ENCODE measurements at regions not wholly inside any gene's neighbourhood (a gene's known extent, or its start where the extent isn't known, plus 50 kb on each side); places are given as distances from the start of the nearest gene placed in this dataset.

DNA sequence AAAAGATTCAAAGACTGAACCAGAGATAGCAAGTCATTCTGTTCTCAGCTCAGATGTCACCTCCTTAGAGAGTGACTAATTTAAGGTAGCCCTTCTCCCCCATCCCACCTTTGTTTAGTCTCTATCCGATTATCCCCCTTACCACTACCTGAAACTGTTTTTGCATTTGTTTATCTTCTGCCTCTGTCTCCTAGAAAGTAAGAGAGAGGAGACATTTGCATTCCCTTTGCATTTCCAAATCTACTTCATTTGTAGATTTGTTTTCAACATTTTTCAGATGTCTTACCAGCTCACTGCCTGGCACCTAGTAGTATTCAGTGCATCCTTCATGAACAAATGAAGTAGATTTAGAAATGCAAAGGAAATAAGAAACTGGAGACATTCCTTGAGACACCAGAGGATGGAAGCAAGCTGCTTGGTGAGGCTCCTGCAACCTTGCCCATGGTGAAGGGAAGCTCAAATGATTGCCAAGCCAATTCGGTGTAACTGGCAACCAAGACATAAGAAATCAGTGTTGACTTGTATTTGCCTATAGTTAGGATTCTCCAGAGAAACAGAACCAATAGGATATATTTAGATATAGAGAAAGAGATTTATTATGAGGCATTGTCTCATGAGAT is 385.7 kb downstream of the STK39 start:
- H3K9ac ChIP-seq (ENCODE audit: low read length): no peak overlapping the region
- DNase-seq (ENCODE audit: low read depth): no peak
- peaks cover 9% of the 10 kb centered on the region for H3K27me3 ChIP-seq (replicated peaks; ENCODE audit: control insufficient read depth, insufficient read depth, low read length)
- H3K36me3 ChIP-seq (ENCODE audit: control insufficient read depth, insufficient read depth, low read length, severe bottlenecking): no peaks in the 10 kb centered on the region
- H3K4me1 ChIP-seq (ENCODE audit: control insufficient read depth, insufficient read depth, low read length): no peaks in the 10 kb centered on the region
- no peaks in the 10 kb centered on the region for H3K9me3 ChIP-seq (ENCODE audit: control insufficient read depth, low read length)
- H3K4me3 ChIP-seq (ENCODE audit: low read length): no peak overlapping the region

DNA sequence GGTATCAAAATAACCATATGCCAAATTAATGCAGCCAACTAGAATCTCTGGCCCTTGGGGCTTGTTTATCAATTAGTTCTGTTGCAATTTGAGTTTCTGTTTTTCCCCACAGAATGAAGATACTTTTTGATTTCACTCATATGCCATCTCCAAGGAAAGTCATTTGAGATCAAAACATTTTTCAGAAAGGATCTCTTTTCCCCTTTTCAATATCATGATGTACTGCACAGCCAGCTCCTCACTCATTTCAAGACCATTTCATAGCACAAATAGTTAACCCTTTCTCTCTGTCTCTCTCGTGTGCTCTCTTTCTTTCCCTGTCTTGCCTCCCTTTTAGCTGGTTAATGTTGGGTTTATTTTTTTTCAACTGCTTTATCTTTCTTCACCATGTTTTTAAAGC is 387.3 kb downstream of the STK39 start:
- no peak for DNase-seq (ENCODE audit: low read depth)
- H3K4me3 ChIP-seq (ENCODE audit: low read length): no peak overlapping the region
- no peaks in the 10 kb centered on the region for H3K9me3 ChIP-seq (ENCODE audit: control insufficient read depth, low read length)
- H3K27me3 ChIP-seq (replicated peaks; ENCODE audit: control insufficient read depth, insufficient read depth, low read length): peaks cover 9% of the 10 kb centered on the region
- H3K36me3 ChIP-seq (ENCODE audit: control insufficient read depth, insufficient read depth, low read length, severe bottlenecking): no peaks in the 10 kb centered on the region
- no peak overlapping the region for H3K9ac ChIP-seq (ENCODE audit: low read length)
- no peaks in the 10 kb centered on the region for H3K4me1 ChIP-seq (ENCODE audit: control insufficient read depth, insufficient read depth, low read length)

DNA sequence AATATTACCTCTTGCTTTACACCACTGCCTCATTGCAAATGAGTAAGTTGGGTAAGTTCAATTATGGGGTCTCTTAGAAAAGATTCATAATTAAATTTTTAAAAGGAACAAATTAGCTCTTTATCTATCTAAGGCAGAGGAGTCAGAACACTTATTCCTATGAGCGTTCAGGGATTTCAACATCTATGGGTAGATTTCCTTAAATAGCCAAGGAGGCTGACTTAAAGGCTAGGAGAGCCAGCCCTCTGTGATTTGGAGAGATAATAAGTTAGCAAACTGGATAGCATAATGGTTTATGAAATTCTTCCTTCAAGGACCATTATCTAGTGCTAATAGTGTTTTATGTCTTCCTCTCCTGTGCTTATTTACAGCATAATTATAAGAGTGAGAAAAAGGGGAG is 387.7 kb downstream of the STK39 start:
- H3K9me3 ChIP-seq (ENCODE audit: control insufficient read depth, low read length): no peaks in the 10 kb centered on the region
- H3K9ac ChIP-seq (ENCODE audit: low read length): no peak overlapping the region
- H3K27me3 ChIP-seq (replicated peaks; ENCODE audit: control insufficient read depth, insufficient read depth, low read length): peaks cover 9% of the 10 kb centered on the region
- H3K36me3 ChIP-seq (ENCODE audit: control insufficient read depth, insufficient read depth, low read length, severe bottlenecking): no peaks in the 10 kb centered on the region
- DNase-seq (ENCODE audit: low read depth): no peak
- H3K4me3 ChIP-seq (ENCODE audit: low read length): no peak overlapping the region
- no peaks in the 10 kb centered on the region for H3K4me1 ChIP-seq (ENCODE audit: control insufficient read depth, insufficient read depth, low read length)

DNA sequence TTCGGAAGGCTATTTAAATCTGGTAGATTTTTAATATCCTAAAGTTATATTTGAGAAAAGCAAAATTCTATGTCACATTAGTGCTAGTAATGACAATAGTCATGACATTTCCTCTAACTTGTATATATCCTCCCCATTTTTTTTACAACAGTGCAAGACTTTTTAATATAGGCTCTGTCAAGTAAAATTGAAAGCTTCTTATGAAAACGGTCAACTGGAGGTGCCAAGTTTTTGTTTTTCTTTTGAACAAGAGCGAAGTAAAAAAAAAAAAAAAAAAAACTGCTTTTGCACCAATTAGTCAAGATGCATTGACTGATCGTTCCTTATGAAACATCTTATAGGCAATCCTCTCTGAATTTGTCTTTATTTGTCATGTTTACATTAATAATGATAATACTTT is 389.3 kb downstream of the STK39 start:
- no peaks in the 10 kb centered on the region for H3K4me1 ChIP-seq (ENCODE audit: control insufficient read depth, insufficient read depth, low read length)
- peaks cover 9% of the 10 kb centered on the region for H3K27me3 ChIP-seq (replicated peaks; ENCODE audit: control insufficient read depth, insufficient read depth, low read length)
- H3K36me3 ChIP-seq (ENCODE audit: control insufficient read depth, insufficient read depth, low read length, severe bottlenecking): no peaks in the 10 kb centered on the region
- no peak for DNase-seq (ENCODE audit: low read depth)
- H3K9ac ChIP-seq (ENCODE audit: low read length): no peak overlapping the region
- H3K4me3 ChIP-seq (ENCODE audit: low read length): no peak overlapping the region
- H3K9me3 ChIP-seq (ENCODE audit: control insufficient read depth, low read length): no peaks in the 10 kb centered on the region

DNA sequence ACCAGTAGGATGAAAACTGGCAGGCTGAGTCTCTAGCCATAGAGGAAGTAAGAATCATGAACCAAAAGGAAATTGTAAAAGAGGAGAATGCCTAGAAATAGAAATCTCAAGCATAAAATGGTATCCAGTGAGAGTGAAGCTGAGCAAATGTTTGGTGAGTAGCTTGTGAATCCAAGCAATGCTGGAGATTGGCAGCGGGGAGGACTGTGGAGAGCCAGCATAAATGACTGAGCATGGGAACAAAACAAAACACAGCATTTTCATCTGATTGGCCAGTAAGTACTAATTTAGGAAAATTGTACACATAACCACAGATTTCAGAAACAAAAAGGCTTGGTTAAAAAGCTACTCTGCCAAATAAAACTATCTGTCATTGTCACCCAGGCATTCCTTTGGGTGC is 390.0 kb downstream of the STK39 start:
- no peaks in the 10 kb centered on the region for H3K4me1 ChIP-seq (ENCODE audit: control insufficient read depth, insufficient read depth, low read length)
- H3K9me3 ChIP-seq (ENCODE audit: control insufficient read depth, low read length): no peaks in the 10 kb centered on the region
- H3K9ac ChIP-seq (ENCODE audit: low read length): no peak overlapping the region
- H3K36me3 ChIP-seq (ENCODE audit: control insufficient read depth, insufficient read depth, low read length, severe bottlenecking): no peaks in the 10 kb centered on the region
- no peak overlapping the region for H3K4me3 ChIP-seq (ENCODE audit: low read length)
- H3K27me3 ChIP-seq (replicated peaks; ENCODE audit: control insufficient read depth, insufficient read depth, low read length): peaks cover 9% of the 10 kb centered on the region
- no peak for DNase-seq (ENCODE audit: low read depth)

DNA sequence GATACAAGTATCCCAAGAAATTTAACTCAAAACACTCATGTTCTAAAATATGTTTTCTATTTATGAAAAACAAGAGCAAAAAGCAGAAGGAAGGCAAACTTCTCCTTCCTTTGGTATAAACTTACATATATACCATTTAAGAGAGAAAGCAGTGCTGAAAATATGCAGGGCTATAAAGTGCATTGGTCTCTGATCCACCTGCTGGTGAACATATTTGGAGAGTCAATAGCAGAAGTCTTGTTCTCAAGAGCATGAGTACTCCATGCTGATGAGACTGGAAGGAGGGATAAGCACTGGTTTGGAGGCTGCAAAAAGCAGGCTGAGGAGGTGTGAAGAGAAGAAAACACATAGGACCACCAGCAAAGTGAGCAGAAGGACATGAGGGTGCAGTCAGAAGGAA is 391.2 kb downstream of the STK39 start:
- H3K36me3 ChIP-seq (ENCODE audit: control insufficient read depth, insufficient read depth, low read length, severe bottlenecking): no peaks in the 10 kb centered on the region
- DNase-seq (ENCODE audit: low read depth): no peak
- no peaks in the 10 kb centered on the region for H3K9me3 ChIP-seq (ENCODE audit: control insufficient read depth, low read length)
- H3K4me3 ChIP-seq (ENCODE audit: low read length): no peak overlapping the region
- H3K9ac ChIP-seq (ENCODE audit: low read length): no peak overlapping the region
- no peaks in the 10 kb centered on the region for H3K4me1 ChIP-seq (ENCODE audit: control insufficient read depth, insufficient read depth, low read length)
- H3K27me3 ChIP-seq (replicated peaks; ENCODE audit: control insufficient read depth, insufficient read depth, low read length): peaks cover 4% of the 10 kb centered on the region

DNA sequence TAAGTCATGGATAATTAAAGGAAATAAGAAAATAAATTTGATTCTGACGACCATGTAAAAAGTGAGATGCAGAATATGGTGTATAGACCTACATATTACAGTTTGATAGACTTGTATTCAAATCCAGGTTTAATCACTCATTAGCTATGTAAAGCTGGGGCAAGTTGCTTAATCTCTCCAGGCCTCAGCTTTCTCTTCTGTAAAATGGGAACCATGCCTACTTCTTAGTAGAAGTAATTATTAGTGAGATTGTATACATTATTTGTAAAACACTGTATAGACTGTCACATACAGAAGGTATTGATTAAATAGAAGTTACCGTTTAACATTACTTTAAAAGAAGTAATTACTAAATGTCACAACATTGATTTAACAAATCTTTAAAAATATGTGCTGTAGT is 392.2 kb downstream of the STK39 start:
- Histone ChIP-seq H3K27me3 (replicated peaks; ENCODE audit: control insufficient read depth, insufficient read depth, low read length) (peaks cover 4% of the 10 kb centered on the region), H3K4me1 (ENCODE audit: control insufficient read depth, insufficient read depth, low read length) (no peaks in the 10 kb centered on the region), H3K4me3 (ENCODE audit: low read length) (no peak overlapping the region), H3K9me3 (ENCODE audit: control insufficient read depth, low read length) (no peaks in the 10 kb centered on the region), H3K9ac (ENCODE audit: low read length) (no peak overlapping the region), H3K36me3 (ENCODE audit: control insufficient read depth, insufficient read depth, low read length, severe bottlenecking) (no peaks in the 10 kb centered on the region)
- DNase-seq (ENCODE audit: low read depth): no peak

DNA sequence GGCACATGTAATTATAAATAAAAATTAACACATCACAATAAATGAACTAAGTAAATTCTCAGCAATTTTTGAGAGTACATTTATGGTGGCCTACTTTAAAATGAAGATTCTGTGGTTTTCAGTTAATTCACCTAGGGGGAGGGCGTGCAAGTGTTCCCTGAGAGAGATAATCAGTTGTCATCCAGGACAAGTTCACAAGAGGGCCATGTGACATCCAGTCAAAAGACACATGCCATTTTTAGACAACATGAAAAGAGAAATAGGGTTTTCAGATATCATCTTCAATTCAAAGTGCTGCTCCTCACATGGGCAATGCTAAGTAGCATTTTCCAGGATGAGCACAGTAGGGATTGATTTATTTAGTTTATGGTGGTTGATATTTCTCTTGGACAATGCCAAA is 393.7 kb downstream of the STK39 start:
- no peaks in the 10 kb centered on the region for H3K27me3 ChIP-seq (replicated peaks; ENCODE audit: control insufficient read depth, insufficient read depth, low read length)
- H3K9me3 ChIP-seq (ENCODE audit: control insufficient read depth, low read length): peaks cover 2% of the 10 kb centered on the region
- H3K4me1 ChIP-seq (ENCODE audit: control insufficient read depth, insufficient read depth, low read length): no peaks in the 10 kb centered on the region
- no peaks in the 10 kb centered on the region for H3K36me3 ChIP-seq (ENCODE audit: control insufficient read depth, insufficient read depth, low read length, severe bottlenecking)
- no peak for DNase-seq (ENCODE audit: low read depth)
- H3K4me3 ChIP-seq (ENCODE audit: low read length): no peak overlapping the region
- H3K9ac ChIP-seq (ENCODE audit: low read length): no peak overlapping the region

DNA sequence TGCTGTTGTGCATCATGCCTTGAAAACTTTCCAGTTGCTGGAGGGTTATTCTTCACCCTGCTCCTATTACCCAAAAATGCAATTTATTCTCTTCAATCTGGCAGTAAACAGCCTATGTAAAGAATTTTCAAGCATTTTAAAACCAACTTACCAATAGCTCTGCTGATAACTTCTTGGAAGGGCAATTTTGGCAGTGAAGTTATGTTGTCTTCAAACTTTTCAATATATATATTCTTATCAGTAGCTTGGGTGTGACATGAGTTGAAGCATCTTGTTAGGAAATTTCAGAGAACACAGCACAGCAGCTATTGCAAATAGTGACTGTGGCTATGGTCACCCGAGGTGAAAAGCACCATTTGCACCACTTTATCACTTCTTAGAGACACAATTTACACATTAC is 395.5 kb downstream of the STK39 start:
- Histone ChIP-seq H3K4me1 (ENCODE audit: control insufficient read depth, insufficient read depth, low read length) (no peaks in the 10 kb centered on the region), H3K36me3 (ENCODE audit: control insufficient read depth, insufficient read depth, low read length, severe bottlenecking) (no peaks in the 10 kb centered on the region), H3K9me3 (ENCODE audit: control insufficient read depth, low read length) (peaks cover 2% of the 10 kb centered on the region), H3K9ac (ENCODE audit: low read length) (no peak overlapping the region), H3K27me3 (replicated peaks; ENCODE audit: control insufficient read depth, insufficient read depth, low read length) (no peaks in the 10 kb centered on the region), H3K4me3 (ENCODE audit: low read length) (no peak overlapping the region)
- no peak for DNase-seq (ENCODE audit: low read depth)

DNA sequence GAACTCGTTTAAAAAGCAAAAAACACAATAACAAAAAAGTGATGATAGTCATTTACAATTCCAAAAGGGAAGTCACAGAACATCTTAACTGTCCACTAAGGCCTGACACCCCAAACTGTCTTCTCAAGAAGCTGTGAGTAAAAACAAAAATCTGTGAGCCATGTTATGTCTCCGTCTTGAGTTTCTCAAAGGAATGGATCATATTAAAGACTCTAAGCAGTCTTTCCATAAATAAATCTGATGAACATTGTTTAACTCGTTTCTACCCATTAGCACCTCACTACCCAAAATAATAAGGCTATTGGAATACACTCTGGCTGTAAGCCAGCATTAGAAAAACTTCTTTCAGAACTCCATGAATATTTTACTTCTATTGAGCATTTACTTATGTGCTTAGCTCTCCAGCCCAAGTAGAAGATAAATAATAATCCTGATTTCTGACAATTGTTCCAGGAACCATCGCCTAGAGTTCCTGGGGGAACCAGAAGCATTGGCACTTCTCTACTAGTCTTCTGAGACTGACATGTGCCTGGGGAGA is 396.0 kb downstream of the STK39 start:
- Histone ChIP-seq H3K4me1 (ENCODE audit: control insufficient read depth, insufficient read depth, low read length) (no peaks in the 10 kb centered on the region), H3K9me3 (ENCODE audit: control insufficient read depth, low read length) (peaks cover 2% of the 10 kb centered on the region), H3K36me3 (ENCODE audit: control insufficient read depth, insufficient read depth, low read length, severe bottlenecking) (no peaks in the 10 kb centered on the region), H3K27me3 (replicated peaks; ENCODE audit: control insufficient read depth, insufficient read depth, low read length) (no peaks in the 10 kb centered on the region), H3K9ac (ENCODE audit: low read length) (no peak overlapping the region), H3K4me3 (ENCODE audit: low read length) (no peak overlapping the region)
- no peak for DNase-seq (ENCODE audit: low read depth)

DNA sequence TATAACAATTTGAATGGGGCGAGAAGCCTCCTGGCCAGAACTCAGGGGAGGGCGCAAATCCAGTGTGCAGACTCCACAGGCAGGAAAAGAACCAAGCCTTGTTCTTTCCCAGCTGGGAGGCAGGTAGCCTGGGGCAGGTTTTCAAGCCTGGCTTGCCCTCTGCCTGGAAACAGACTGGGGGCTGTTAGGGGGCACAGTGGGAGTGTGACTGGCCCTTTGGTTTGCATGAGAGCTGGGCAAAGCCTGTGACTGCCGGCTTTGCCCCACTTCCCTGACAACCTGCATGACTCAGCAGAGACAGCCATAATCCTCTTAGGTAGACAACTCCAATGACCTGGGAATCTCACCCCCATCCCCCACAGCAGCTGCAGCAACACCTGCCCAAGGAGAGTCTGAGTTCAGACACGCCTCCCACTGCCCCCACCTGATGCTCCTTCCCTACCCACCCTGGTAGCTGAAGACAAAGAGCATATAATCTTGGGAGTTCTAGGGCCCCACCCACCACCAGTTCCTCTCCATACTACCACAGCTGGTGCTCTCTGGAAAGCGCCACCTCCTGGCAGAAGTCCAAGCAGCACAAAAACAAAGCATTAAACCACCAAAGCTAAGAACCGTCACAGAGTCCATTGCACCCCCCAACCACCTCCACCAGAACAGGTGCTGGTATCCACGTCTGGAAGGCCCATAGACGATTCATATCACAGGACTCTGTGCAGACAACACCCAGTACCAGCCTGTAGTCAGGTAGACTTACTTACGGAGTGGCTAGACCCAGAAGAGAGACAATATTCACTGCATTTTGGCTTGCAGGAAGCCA is 402.5 kb downstream of the STK39 start:
- no peak for DNase-seq (ENCODE audit: low read depth)
- Histone ChIP-seq H3K36me3 (ENCODE audit: control insufficient read depth, insufficient read depth, low read length, severe bottlenecking) (no peaks in the 10 kb centered on the region), H3K9me3 (ENCODE audit: control insufficient read depth, low read length) (peaks cover 2% of the 10 kb centered on the region), H3K9ac (ENCODE audit: low read length) (no peak overlapping the region), H3K4me1 (ENCODE audit: control insufficient read depth, insufficient read depth, low read length) (no peaks in the 10 kb centered on the region), H3K4me3 (ENCODE audit: low read length) (no peak overlapping the region), H3K27me3 (replicated peaks; ENCODE audit: control insufficient read depth, insufficient read depth, low read length) (no peaks in the 10 kb centered on the region)

Data from adipocyte (in vitro differentiated cells).